ENCODE measurements at regions not wholly inside any gene's neighbourhood (a gene's known extent, or its start where the extent isn't known, plus 50 kb on each side); places are given as distances from the start of the nearest gene placed in this dataset.

DNA sequence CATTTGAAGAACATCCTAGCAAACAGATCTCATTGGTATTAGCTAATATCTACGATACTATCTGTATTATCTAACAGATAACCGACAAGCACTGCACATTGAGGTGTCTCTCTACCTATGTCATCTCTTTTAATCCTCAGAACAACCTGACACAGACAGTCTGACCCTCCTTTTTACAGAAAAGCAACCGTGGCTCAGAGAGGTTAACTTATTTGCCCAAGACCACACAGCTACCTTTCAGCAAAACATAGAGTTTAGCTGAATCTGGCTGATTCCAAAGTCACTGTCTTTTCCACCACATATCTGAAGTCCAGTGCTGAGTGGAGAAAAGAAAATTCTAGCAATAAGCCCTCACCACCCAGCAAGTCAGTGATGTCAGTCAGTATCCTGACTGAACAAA, 358.7 kb upstream of the JARID2 start:
- TF ChIP-seq, protein P1, sequence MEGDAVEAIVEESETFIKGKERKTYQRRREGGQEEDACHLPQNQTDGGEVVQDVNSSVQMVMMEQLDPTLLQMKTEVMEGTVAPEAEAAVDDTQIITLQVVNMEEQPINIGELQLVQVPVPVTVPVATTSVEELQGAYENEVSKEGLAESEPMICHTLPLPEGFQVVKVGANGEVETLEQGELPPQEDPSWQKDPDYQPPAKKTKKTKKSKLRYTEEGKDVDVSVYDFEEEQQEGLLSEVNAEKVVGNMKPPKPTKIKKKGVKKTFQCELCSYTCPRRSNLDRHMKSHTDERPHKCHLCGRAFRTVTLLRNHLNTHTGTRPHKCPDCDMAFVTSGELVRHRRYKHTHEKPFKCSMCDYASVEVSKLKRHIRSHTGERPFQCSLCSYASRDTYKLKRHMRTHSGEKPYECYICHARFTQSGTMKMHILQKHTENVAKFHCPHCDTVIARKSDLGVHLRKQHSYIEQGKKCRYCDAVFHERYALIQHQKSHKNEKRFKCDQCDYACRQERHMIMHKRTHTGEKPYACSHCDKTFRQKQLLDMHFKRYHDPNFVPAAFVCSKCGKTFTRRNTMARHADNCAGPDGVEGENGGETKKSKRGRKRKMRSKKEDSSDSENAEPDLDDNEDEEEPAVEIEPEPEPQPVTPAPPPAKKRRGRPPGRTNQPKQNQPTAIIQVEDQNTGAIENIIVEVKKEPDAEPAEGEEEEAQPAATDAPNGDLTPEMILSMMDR (IDR thresholded peaks at IDR 0.05; ENCODE audit: insufficient read depth, low read length): no peak
- TF ChIP-seq POLR2AphosphoS5 (IDR thresholded peaks at IDR 0.05; ENCODE audit: low read depth): no peak
- TF ChIP-seq, protein P2, sequence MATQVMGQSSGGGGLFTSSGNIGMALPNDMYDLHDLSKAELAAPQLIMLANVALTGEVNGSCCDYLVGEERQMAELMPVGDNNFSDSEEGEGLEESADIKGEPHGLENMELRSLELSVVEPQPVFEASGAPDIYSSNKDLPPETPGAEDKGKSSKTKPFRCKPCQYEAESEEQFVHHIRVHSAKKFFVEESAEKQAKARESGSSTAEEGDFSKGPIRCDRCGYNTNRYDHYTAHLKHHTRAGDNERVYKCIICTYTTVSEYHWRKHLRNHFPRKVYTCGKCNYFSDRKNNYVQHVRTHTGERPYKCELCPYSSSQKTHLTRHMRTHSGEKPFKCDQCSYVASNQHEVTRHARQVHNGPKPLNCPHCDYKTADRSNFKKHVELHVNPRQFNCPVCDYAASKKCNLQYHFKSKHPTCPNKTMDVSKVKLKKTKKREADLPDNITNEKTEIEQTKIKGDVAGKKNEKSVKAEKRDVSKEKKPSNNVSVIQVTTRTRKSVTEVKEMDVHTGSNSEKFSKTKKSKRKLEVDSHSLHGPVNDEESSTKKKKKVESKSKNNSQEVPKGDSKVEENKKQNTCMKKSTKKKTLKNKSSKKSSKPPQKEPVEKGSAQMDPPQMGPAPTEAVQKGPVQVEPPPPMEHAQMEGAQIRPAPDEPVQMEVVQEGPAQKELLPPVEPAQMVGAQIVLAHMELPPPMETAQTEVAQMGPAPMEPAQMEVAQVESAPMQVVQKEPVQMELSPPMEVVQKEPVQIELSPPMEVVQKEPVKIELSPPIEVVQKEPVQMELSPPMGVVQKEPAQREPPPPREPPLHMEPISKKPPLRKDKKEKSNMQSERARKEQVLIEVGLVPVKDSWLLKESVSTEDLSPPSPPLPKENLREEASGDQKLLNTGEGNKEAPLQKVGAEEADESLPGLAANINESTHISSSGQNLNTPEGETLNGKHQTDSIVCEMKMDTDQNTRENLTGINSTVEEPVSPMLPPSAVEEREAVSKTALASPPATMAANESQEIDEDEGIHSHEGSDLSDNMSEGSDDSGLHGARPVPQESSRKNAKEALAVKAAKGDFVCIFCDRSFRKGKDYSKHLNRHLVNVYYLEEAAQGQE (IDR thresholded peaks at IDR 0.05; ENCODE audit: insufficient replicate concordance, low read depth): no peak

Data from HL-60 (cell line).